K562 (cell line): ENCODE measurements at regions not wholly inside any gene's neighbourhood (a gene's known extent, or its start where the extent isn't known, plus 50 kb on each side); places are given as distances from the start of the nearest gene placed in this dataset.

Experiments
- ATAC-seq: fragments of 200-7000 bp; cut with Tn5 transposase; 3 replicates; pipeline ENCODE4 v1.9.1; 2020; ENCODE audit warnings: moderate library complexity
- BruUV-seq: library from RNA; stranded (reverse); fragments of 400-500 nt; replicated peaks from 2 replicates; lab custom pipeline; 2021; lab: Mats Ljungman, UMichigan
- CTCF ChIA-PET: fragments of 300-600 bp; formaldehyde crosslinking; extraction: SDS; loops from one replicate; lab custom pipeline; 2021; ENCODE audit warnings: low intra/inter-chr PET ratio; lab: Yijun Ruan, JAX
- POLR2A ChIA-PET: fragments of 300-600, 350-650 bp; sonication (Branson Sonifier 250); formaldehyde crosslinking; extraction: SDS; loops from one replicate; lab custom pipeline; 2021; ENCODE audit warnings: antibody characterized with exemption, inconsistent platforms; lab: Yijun Ruan, JAX
- DNase-seq, 4 experiments: peaks; one replicate each; pipeline versions ENCODE4 v3.0.0 to v3.0.0-alpha.2; 2011 to 2018; ENCODE audit warnings: low spot score in 3 of 4, mixed read lengths in 3 of 4; ENCODE audit errors: extremely low read depth in 1 of 4
- FAIRE-seq: peaks from 2 replicates; lab custom pipeline; 2011; peaks lifted over from hg19 to GRCh38; lab: Jason Lieb, UNC
- H2AFZ ChIP-seq: 2 replicates; pipeline ENCODE4 v1.6.0; 2011; ENCODE audit warnings: low read depth, low read length, control low read depth, inconsistent platforms
- H3K27ac ChIP-seq: fragments of 200-600 bp; 3 replicates; pipeline ENCODE4 v1.8.0; 2011; ENCODE audit warnings: low read depth, mild to moderate bottlenecking, control low read depth, inconsistent platforms, low read length, moderate library complexity, mixed read lengths; ENCODE audit errors: extremely low read depth
- H3K27me3 ChIP-seq, 2 experiments: fragments of 300-600 bp in 1 of 2; 2 replicates in 1 of 2; 3 replicates in 1 of 2; pipeline versions ENCODE4 v1.6.0 to v1.8.0; 2011; ENCODE audit warnings: inconsistent platforms in 2 of 2, low read length in 2 of 2, mild to moderate bottlenecking in 1 of 2, mixed read lengths in 1 of 2, moderate library complexity in 1 of 2; ENCODE audit not compliant: control insufficient read depth in 2 of 2, insufficient read depth in 2 of 2
- H3K36me3 ChIP-seq: fragments of 300-600 bp; 3 replicates; pipeline ENCODE4 v1.8.0; 2011; ENCODE audit warnings: mild to moderate bottlenecking, low read length, inconsistent platforms; ENCODE audit not compliant: control insufficient read depth, insufficient read depth
- H3K4me1 ChIP-seq, 2 experiments: fragments of 200-600 bp in 1 of 2; replicated peaks in 1 of 2; 2 replicates in 1 of 2; 3 replicates in 1 of 2; pipeline versions ENCODE4 v1.5.1 to v1.8.0; 2011; ENCODE audit warnings: inconsistent platforms in 2 of 2, low read length in 2 of 2, mild to moderate bottlenecking in 1 of 2, mixed read lengths in 1 of 2, moderate library complexity in 1 of 2; ENCODE audit not compliant: control insufficient read depth in 2 of 2, insufficient read depth in 2 of 2
- H3K4me2 ChIP-seq: 2 replicates; pipeline ENCODE4 v1.6.1; 2011; ENCODE audit warnings: low read length, control low read depth, inconsistent platforms, mixed read lengths; ENCODE audit not compliant: insufficient read depth
- H3K4me3 ChIP-seq: fragments of 200-600 bp; sonication (generic), shearing (Covaris generic); 2 replicates; pipeline ENCODE4 v1.5.1; 2016; ENCODE audit warnings: control low read depth, inconsistent platforms
- H3K79me2 ChIP-seq: fragments of 200-600 bp; 3 replicates; pipeline ENCODE4 v1.8.0; 2011; ENCODE audit warnings: low read length, inconsistent platforms; ENCODE audit not compliant: control insufficient read depth, insufficient read depth
- H3K9ac ChIP-seq, 2 experiments: 2 replicates each; pipeline versions ENCODE4 v1.6.0 to v1.6.1; 2011; ENCODE audit warnings: low read depth in 2 of 2, low read length in 2 of 2, control low read depth in 1 of 2, inconsistent platforms in 1 of 2, mild to moderate bottlenecking in 1 of 2, mixed read lengths in 1 of 2; ENCODE audit not compliant: insufficient read depth in 1 of 2
- H3K9me1 ChIP-seq: one replicate; pipeline ENCODE4 v1.6.0; 2011; ENCODE audit warnings: inconsistent platforms, mild to moderate bottlenecking, low read length, moderate library complexity; ENCODE audit not compliant: control insufficient read depth, insufficient read depth
- H3K9me3 ChIP-seq: replicated peaks from 2 replicates; pipeline ENCODE4 v1.5.1; 2011; ENCODE audit warnings: low read depth, low read length, inconsistent platforms; ENCODE audit not compliant: control insufficient read depth, insufficient read depth
- H4K20me1 ChIP-seq: replicated peaks from 2 replicates; pipeline ENCODE4 v1.6.1; 2011; ENCODE audit warnings: low read length, inconsistent platforms, mixed read lengths; ENCODE audit not compliant: control insufficient read depth, insufficient read depth
- BDP1 ChIP-seq: IDR thresholded peaks from 3 replicates; pipeline ENCODE4 v1.6.1; 2011; ENCODE audit not compliant: insufficient read length, insufficient read depth
- CBX3 ChIP-seq, 2 experiments: IDR thresholded peaks; 1 replicate in 1 of 2; 2 replicates in 1 of 2; pipeline ENCODE4 v1.6.1; 2012; ENCODE audit warnings: inconsistent platforms in 2 of 2, low read length in 2 of 2, borderline replicate concordance in 1 of 2, control low read depth in 1 of 2
- CBX8 ChIP-seq: fragments of 200-600 bp; sonication (generic); IDR thresholded peaks from 2 replicates; pipeline ENCODE4 v1.6.1; 2012; ENCODE audit warnings: borderline replicate concordance, mixed run types, low read depth, mild to moderate bottlenecking, moderate library complexity, mixed read lengths, low read length, control low read depth, inconsistent platforms; ENCODE audit not compliant: poor library complexity, severe bottlenecking; ENCODE audit errors: extremely low read depth
- FOS ChIP-seq: IDR thresholded peaks from 3 replicates; pipeline ENCODE4 v1.6.1; 2011; ENCODE audit not compliant: insufficient read length; ENCODE audit errors: extremely low read depth
- FOXA3 ChIP-seq, 2 experiments: fragments of 450-650 bp in 1 of 2; sonication (generic) in 1 of 2; formaldehyde crosslinking; IDR thresholded peaks in 1 of 2; conservative IDR thresholded peaks in 1 of 2; 2 replicates each; pipeline versions ENCODE4 v1.4.0 to v1.8.0; 2020 to 2022; ENCODE audit warnings: mild to moderate bottlenecking in 2 of 2, missing genetic modification reagents in 1 of 2
- FOXJ2 ChIP-seq: fragments of 200-800 bp; sonication (Bioruptor generic); IDR thresholded peaks from 2 replicates; pipeline ENCODE4 v1.6.1; 2016; ENCODE audit warnings: missing genetic modification characterization, missing compliant biosample characterization
- GABPB2 ChIP-seq: fragments of 250-450 bp; sonication (Bioruptor Pico); conservative IDR thresholded peaks from 2 replicates; pipeline ENCODE4 v1.5.1; 2021; ENCODE audit warnings: mild to moderate bottlenecking
- GTF2A2 ChIP-seq: IDR thresholded peaks from 2 replicates; pipeline ENCODE4 v1.6.1; 2016; ENCODE audit warnings: mild to moderate bottlenecking, missing genetic modification characterization, missing compliant biosample characterization
- KHSRP ChIP-seq: fragments of 450-650 bp; IDR thresholded peaks from 2 replicates; pipeline ENCODE4 v1.6.1; 2017
- MXI1 ChIP-seq: IDR thresholded peaks from 2 replicates; pipeline ENCODE4 v1.6.1; 2011; ENCODE audit warnings: low read depth, mild to moderate bottlenecking, improper control_type of control experiment, low read length
- SOX6 ChIP-seq: fragments of 450-650 bp; IDR thresholded peaks from 2 replicates; pipeline ENCODE4 v1.6.1; 2014; ENCODE audit warnings: mild to moderate bottlenecking
- TCFL5 ChIP-seq: fragments of 250-450 bp; sonication (Bioruptor Pico); conservative IDR thresholded peaks from 2 replicates; pipeline ENCODE4 v1.6.1; 2021; ENCODE audit warnings: mild to moderate bottlenecking, moderate library complexity, matching md5 sums
- TRIM25 ChIP-seq: fragments of 450-650 bp; IDR thresholded peaks from 2 replicates; pipeline ENCODE4 v1.7.0; 2016; ENCODE audit warnings: borderline replicate concordance
- ZNF134 ChIP-seq: fragments of 250-450 bp; sonication (Bioruptor Pico); conservative IDR thresholded peaks from 2 replicates; pipeline ENCODE4 v1.4.0; 2020
- ZNF165 ChIP-seq: fragments of 250-450 bp; sonication (Bioruptor Pico); IDR thresholded peaks from 2 replicates; pipeline ENCODE4 v1.4.0; 2020; ENCODE audit warnings: borderline replicate concordance
- ZNF277 ChIP-seq: fragments of 250-450 bp; sonication (Bioruptor Pico); IDR thresholded peaks from 2 replicates; pipeline ENCODE4 v1.8.0; 2022; ENCODE audit warnings: inconsistent platforms, mild to moderate bottlenecking, moderate library complexity, borderline replicate concordance
- ZNF79 ChIP-seq: fragments of 250-450 bp; sonication (Bioruptor Pico); IDR thresholded peaks from 2 replicates; pipeline ENCODE4 v1.4.0; 2020; ENCODE audit warnings: low read depth, mild to moderate bottlenecking, moderate library complexity
- WGBS: fragments of 100-300 bp; shearing (Covaris generic); methylation state at CpG from one replicate; pipeline ENCODE4 v1.1.6; 2016; ENCODE audit warnings: low coverage, mixed read lengths; ENCODE audit not compliant: insufficient coverage; ENCODE audit errors: missing lambda C conversion rate; 5-methylcytosine and 5-hydroxymethylcytosine counted together
- in situ Hi-C: fragments of 300-500 bp; cut with MboI; formaldehyde crosslinking; loops from 4 replicates; pipeline ENCODE4 v1.15.0; 2018; ENCODE audit warnings: inconsistent platforms, mixed read lengths
- intact Hi-C: fragments of 100-400 bp; cut with micrococcal nuclease; formaldehyde crosslinking; loops from 2 replicates; pipeline ENCODE4 v1.14.2; 2022
- TF ChIP-seq, protein P1 (sequence below): fragments of 200-800 bp; sonication (Bioruptor generic); IDR thresholded peaks from 2 replicates; pipeline ENCODE4 v1.6.1; 2017; ENCODE audit warnings: missing genetic modification characterization, missing compliant biosample characterization

- ATAC-seq: no peak
- Histone ChIP-seq H3K79me2 (no peaks in the 10 kb centered on the region), H3K4me1 (no peaks in the 10 kb centered on the region), H2AFZ (no peak overlapping the region), H3K36me3 (no peaks in the 10 kb centered on the region), H3K9me1 (no peaks in the 10 kb centered on the region), H3K27me3 (no peaks in the 10 kb centered on the region), H3K27ac (no peak overlapping the region), H3K4me2 (no peak overlapping the region), H3K4me3 (no peak overlapping the region), H3K9me3 (no peaks in the 10 kb centered on the region; the same call in 1 of the 2 replicates), H3K9ac (no peak overlapping the region), H4K20me1 (no peaks in the 10 kb centered on the region)
- BruUV-seq: no TSS peak
- TF ChIP-seq FOS (no peak), CBX3 (IDR thresholded peaks at IDR 0.05; ENCODE audit: borderline replicate concordance in 1 of 2, low read length in 2 of 2) (no peak), ZNF165 (CRISPR knock-in tag) (no peak), ZNF277 (CRISPR knock-in tag) (no peak), FOXA3 (CRISPR knock-in tag; conservative IDR thresholded peaks at IDR 0.05 in 1 of 2, IDR thresholded peaks at IDR 0.05 in 1 of 2) (no peak), TRIM25 (no peak), ZNF134 (CRISPR knock-in tag) (no peak), GABPB2 (CRISPR knock-in tag) (no peak), BDP1 (no peak), GTF2A2 (no peak), SOX6 (no peak), KHSRP (no peak), CBX8 (no peak), TCFL5 (CRISPR knock-in tag) (no peak), MXI1 (no peak), FOXJ2 (tag) (no peak), ZNF79 (CRISPR knock-in tag) (no peak)
- TF ChIP-seq, protein P1, sequence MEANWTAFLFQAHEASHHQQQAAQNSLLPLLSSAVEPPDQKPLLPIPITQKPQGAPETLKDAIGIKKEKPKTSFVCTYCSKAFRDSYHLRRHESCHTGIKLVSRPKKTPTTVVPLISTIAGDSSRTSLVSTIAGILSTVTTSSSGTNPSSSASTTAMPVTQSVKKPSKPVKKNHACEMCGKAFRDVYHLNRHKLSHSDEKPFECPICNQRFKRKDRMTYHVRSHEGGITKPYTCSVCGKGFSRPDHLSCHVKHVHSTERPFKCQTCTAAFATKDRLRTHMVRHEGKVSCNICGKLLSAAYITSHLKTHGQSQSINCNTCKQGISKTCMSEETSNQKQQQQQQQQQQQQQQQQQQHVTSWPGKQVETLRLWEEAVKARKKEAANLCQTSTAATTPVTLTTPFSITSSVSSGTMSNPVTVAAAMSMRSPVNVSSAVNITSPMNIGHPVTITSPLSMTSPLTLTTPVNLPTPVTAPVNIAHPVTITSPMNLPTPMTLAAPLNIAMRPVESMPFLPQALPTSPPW: no peak
- DNase-seq: no peak
- intact Hi-C loops (no loop called here), in situ Hi-C loops (no loop called here)
- FAIRE-seq: no peak
- WGBS: 0% methylated on average over 3 of the region's 3 CpGs
- CTCF ChIA-PET: no interaction called here
- POLR2A ChIA-PET: no interaction called here
These were observed 315.6 kb upstream of the PTCHD4 start for GRCh38 chr6:48426636-48427035.
